GM23338 (cell line): ENCODE measurements at regions not wholly inside any gene's neighbourhood (a gene's known extent, or its start where the extent isn't known, plus 50 kb on each side); places are given as distances from the start of the nearest gene placed in this dataset.

Experiments used
- ATAC-seq: fragments of 200-7000 bp; cut with Tn5 transposase; 3 replicates; pipeline ENCODE4 v1.9.1; 2020
- DNase-seq: peaks from one replicate; pipeline ENCODE4 v3.0.0-alpha.2; 2015; ENCODE audit warnings: low spot score
- H2AFZ ChIP-seq: fragments of 200-600 bp; sonication (generic); 2 replicates; pipeline ENCODE4 v1.8.0; 2016; ENCODE audit warnings: antibody characterized with exemption, mild to moderate bottlenecking, moderate library complexity
- H3F3A ChIP-seq: fragments of 200-600 bp; sonication (generic); replicated peaks from 2 replicates; pipeline ENCODE4 v1.8.0; 2017; ENCODE audit warnings: antibody characterized with exemption, mixed run types, low read depth
- H3K27ac ChIP-seq: fragments of 200-600 bp; sonication (generic); 2 replicates; pipeline ENCODE4 v1.6.1; 2016; ENCODE audit warnings: low read depth
- H3K27me3 ChIP-seq: fragments of 200-600 bp; sonication (generic); 2 replicates; pipeline ENCODE4 v1.8.0; 2016; ENCODE audit warnings: mild to moderate bottlenecking, mixed run types, moderate library complexity; ENCODE audit not compliant: insufficient read depth
- H3K36me3 ChIP-seq: fragments of 200-600 bp; sonication (generic); 2 replicates; pipeline ENCODE4 v1.8.0; 2016; ENCODE audit warnings: mild to moderate bottlenecking; ENCODE audit not compliant: insufficient read depth
- H3K4me1 ChIP-seq: fragments of 200-600 bp; sonication (generic); 2 replicates; pipeline ENCODE4 v1.8.0; 2016; ENCODE audit warnings: mild to moderate bottlenecking, moderate library complexity; ENCODE audit not compliant: insufficient read depth
- H3K4me2 ChIP-seq: fragments of 200-600 bp; sonication (generic); 2 replicates; pipeline ENCODE4 v1.7.1; 2017; ENCODE audit warnings: mixed run types
- H3K4me3 ChIP-seq: fragments of 200-600 bp; sonication (generic); 2 replicates; pipeline ENCODE4 v1.6.1; 2016; ENCODE audit warnings: mixed run types
- H3K79me2 ChIP-seq: fragments of 200-600 bp; sonication (generic); replicated peaks from 2 replicates; pipeline ENCODE4 v1.8.0; 2017; ENCODE audit warnings: mild to moderate bottlenecking; ENCODE audit not compliant: insufficient read depth
- H3K9me2 ChIP-seq: fragments of 200-600 bp; sonication (generic); 2 replicates; pipeline ENCODE4 v1.8.0; 2017; ENCODE audit not compliant: insufficient read depth
- H4K20me1 ChIP-seq: fragments of 200-600 bp; sonication (generic); replicated peaks from 2 replicates; pipeline ENCODE4 v1.8.0; 2017; ENCODE audit warnings: mild to moderate bottlenecking; ENCODE audit not compliant: insufficient read depth
- H3K27ac Mint-ChIP-seq: 2 replicates; pipeline ENCODE4 v1.8.0; 2020; ENCODE audit warnings: inconsistent platforms, mild to moderate bottlenecking, moderate library complexity, mixed read lengths
- H3K27me3 Mint-ChIP-seq: 3 replicates; pipeline ENCODE4 v1.8.0; 2022; ENCODE audit warnings: low read depth, mild to moderate bottlenecking, moderate library complexity, mixed read lengths, inconsistent platforms; ENCODE audit not compliant: insufficient read depth, poor library complexity
- H3K36me3 Mint-ChIP-seq: 3 replicates; pipeline ENCODE4 v1.8.0; 2021; ENCODE audit warnings: low read depth, mild to moderate bottlenecking, inconsistent platforms, moderate library complexity, mixed read lengths
- H3K4me1 Mint-ChIP-seq: 3 replicates; pipeline ENCODE4 v1.8.0; 2020; ENCODE audit warnings: mild to moderate bottlenecking, inconsistent platforms, mixed read lengths
- H3K4me3 Mint-ChIP-seq: 3 replicates; pipeline ENCODE4 v1.8.0; 2021; ENCODE audit warnings: moderate library complexity, mild to moderate bottlenecking, inconsistent platforms, mixed read lengths
- H3K9me3 Mint-ChIP-seq: 3 replicates; pipeline ENCODE4 v1.8.0; 2020; ENCODE audit warnings: moderate library complexity, mild to moderate bottlenecking, inconsistent platforms, mixed read lengths
- CREB1 ChIP-seq: fragments of 250-450 bp; sonication (Bioruptor Pico); IDR thresholded peaks from 2 replicates; pipeline ENCODE4 v1.5.0; 2020; ENCODE audit warnings: low read depth, mild to moderate bottlenecking, moderate library complexity
- EZH2 ChIP-seq: fragments of 200-600 bp; sonication (generic); IDR thresholded peaks from one replicate; pipeline ENCODE4 v1.8.0; 2017; ENCODE audit warnings: antibody characterized with exemption, mild to moderate bottlenecking, low read depth; ENCODE audit not compliant: unreplicated experiment
- EZH2phosphoT487 ChIP-seq: fragments of 200-600 bp; sonication (generic); IDR thresholded peaks from one replicate; pipeline ENCODE4 v1.8.1; 2018; ENCODE audit warnings: antibody characterized with exemption; ENCODE audit not compliant: unreplicated experiment
- NANOG ChIP-seq: IDR thresholded peaks from 2 replicates; pipeline ENCODE4 v1.6.1; 2016; ENCODE audit warnings: antibody characterized with exemption, borderline replicate concordance
- POLR2AphosphoS5 ChIP-seq: IDR thresholded peaks from 2 replicates; pipeline ENCODE4 v1.6.1; 2016; ENCODE audit warnings: antibody characterized with exemption, low read depth
- STAT1 ChIP-seq: IDR thresholded peaks from one replicate; pipeline ENCODE4 v1.6.1; 2016; ENCODE audit warnings: antibody characterized with exemption; ENCODE audit not compliant: unreplicated experiment
- ZNF114 ChIP-seq: fragments of 250-450 bp; sonication (Bioruptor Pico); IDR thresholded peaks from 2 replicates; pipeline ENCODE4 v1.5.0; 2020; ENCODE audit warnings: mild to moderate bottlenecking, moderate library complexity
- ZNF331 ChIP-seq: fragments of 250-450 bp; sonication (Bioruptor Pico); IDR thresholded peaks from 2 replicates; pipeline ENCODE4 v1.5.0; 2020; ENCODE audit warnings: low read depth, mild to moderate bottlenecking, moderate library complexity
- TF ChIP-seq, protein P1 (sequence below): IDR thresholded peaks from one replicate; pipeline ENCODE4 v1.6.1; 2018; ENCODE audit warnings: antibody characterized with exemption; ENCODE audit not compliant: unreplicated experiment

DNA sequence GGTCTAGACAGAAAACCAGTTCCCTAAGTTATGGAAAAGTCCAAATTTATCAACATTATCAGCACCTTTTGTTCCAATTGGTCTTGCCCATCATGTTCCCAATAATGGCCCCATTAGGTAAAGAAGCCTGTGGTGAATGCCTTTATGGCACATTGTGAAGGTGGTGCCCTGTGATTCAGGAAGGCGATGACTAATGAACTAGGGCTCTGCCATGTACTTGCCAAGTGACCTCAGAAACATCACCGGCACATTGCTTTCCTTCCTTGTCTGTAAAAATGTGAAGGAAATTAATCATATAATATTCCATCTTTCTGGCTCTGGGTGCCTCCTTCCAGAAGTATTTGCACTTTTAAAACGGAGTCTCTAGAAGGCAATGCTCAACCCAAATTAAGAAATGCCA lies 132.3 kb downstream of the UNC5CL start:
- Histone ChIP-seq H3K4me1 (no peaks in the 10 kb centered on the region), H3K9me2 (no peaks in the 10 kb centered on the region), H3F3A (no peaks in the 10 kb centered on the region), H3K4me2 (no peak overlapping the region), H3K27ac (no peak overlapping the region), H3K36me3 (no peaks in the 10 kb centered on the region; the same call in 1 of the 2 replicates), H4K20me1 (no peaks in the 10 kb centered on the region), H3K79me2 (no peaks in the 10 kb centered on the region), H2AFZ (peak overlapping the region; percentile 14; the same call in 1 of the 2 replicates), H3K27me3 (no peaks in the 10 kb centered on the region), H3K4me3 (no peak overlapping the region)
- TF ChIP-seq NANOG (no peak), CREB1 (no peak), POLR2AphosphoS5 (no peak), EZH2 (no peak), EZH2phosphoT487 (no peak)
- TF ChIP-seq, protein P1, sequence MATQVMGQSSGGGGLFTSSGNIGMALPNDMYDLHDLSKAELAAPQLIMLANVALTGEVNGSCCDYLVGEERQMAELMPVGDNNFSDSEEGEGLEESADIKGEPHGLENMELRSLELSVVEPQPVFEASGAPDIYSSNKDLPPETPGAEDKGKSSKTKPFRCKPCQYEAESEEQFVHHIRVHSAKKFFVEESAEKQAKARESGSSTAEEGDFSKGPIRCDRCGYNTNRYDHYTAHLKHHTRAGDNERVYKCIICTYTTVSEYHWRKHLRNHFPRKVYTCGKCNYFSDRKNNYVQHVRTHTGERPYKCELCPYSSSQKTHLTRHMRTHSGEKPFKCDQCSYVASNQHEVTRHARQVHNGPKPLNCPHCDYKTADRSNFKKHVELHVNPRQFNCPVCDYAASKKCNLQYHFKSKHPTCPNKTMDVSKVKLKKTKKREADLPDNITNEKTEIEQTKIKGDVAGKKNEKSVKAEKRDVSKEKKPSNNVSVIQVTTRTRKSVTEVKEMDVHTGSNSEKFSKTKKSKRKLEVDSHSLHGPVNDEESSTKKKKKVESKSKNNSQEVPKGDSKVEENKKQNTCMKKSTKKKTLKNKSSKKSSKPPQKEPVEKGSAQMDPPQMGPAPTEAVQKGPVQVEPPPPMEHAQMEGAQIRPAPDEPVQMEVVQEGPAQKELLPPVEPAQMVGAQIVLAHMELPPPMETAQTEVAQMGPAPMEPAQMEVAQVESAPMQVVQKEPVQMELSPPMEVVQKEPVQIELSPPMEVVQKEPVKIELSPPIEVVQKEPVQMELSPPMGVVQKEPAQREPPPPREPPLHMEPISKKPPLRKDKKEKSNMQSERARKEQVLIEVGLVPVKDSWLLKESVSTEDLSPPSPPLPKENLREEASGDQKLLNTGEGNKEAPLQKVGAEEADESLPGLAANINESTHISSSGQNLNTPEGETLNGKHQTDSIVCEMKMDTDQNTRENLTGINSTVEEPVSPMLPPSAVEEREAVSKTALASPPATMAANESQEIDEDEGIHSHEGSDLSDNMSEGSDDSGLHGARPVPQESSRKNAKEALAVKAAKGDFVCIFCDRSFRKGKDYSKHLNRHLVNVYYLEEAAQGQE: no peak
- Mint-ChIP-seq H3K27me3 (peaks cover 1% of the 10 kb centered on the region), H3K27ac (no peak overlapping the region), H3K36me3 (no peaks in the 10 kb centered on the region), H3K4me3 (no peak overlapping the region), H3K9me3 (no peaks in the 10 kb centered on the region), H3K4me1 (no peaks in the 10 kb centered on the region; the same call in 2 of the 3 replicates)
- no peak for ATAC-seq
- DNase-seq: no peak

DNA sequence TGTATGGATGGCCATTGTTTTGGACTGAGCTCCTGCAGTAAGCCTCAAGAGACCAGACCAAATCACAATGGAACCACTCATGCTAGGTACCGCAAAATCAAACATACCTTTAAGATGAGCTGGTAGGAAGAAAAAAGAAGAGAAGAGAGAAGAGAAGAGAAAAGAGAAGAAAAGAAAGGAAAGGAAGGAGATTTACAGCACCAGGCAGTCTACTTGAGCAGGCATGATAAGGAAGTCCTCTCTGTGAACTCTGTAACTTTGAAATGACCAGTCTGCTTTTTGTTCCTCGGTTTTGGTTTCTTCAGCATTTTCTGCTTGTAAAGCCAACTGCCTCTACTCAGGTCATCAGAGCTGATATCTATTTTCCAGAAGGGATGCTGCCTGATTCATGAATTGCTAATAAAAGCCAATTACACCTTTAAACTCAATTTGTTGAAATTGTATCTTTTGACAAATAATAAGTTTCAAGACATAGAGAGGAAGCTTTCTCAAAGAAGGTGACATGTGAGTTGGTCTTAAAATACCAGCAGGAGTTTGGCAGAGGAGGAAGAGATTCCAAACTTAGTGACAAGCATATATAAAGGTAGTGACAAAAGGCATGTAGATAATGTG lies 134.3 kb downstream of the UNC5CL start:
- DNase-seq (no peak), ATAC-seq (no peak)
- Histone ChIP-seq H3K4me2 (no peak overlapping the region), H3K9me2 (no peaks in the 10 kb centered on the region), H2AFZ (0 out of 2 replicates have a peak overlapping the region, but pooled peaks have one; percentile 32), H3F3A (no peaks in the 10 kb centered on the region), H4K20me1 (no peaks in the 10 kb centered on the region), H3K27me3 (peaks cover 5% of the 10 kb centered on the region; the same call in 1 of the 2 replicates), H3K4me3 (no peak overlapping the region), H3K36me3 (no peaks in the 10 kb centered on the region; the same call in 1 of the 2 replicates), H3K4me1 (no peaks in the 10 kb centered on the region), H3K27ac (no peak overlapping the region), H3K79me2 (no peaks in the 10 kb centered on the region)
- Mint-ChIP-seq H3K4me1 (no peaks in the 10 kb centered on the region; the same call in 2 of the 3 replicates), H3K27ac (no peak overlapping the region), H3K27me3 (no peaks in the 10 kb centered on the region), H3K4me3 (no peak overlapping the region), H3K9me3 (no peaks in the 10 kb centered on the region), H3K36me3 (no peaks in the 10 kb centered on the region)
- TF ChIP-seq STAT1 (no peak), ZNF331 (CRISPR knock-in tag) (no peak), ZNF114 (CRISPR knock-in tag) (no peak), POLR2AphosphoS5 (no peak)
- TF ChIP-seq, protein P1: no peak
